Tibial nerve (tissue), 4 donors: ENCODE measurements at regions not wholly inside any gene's neighbourhood (a gene's known extent, or its start where the extent isn't known, plus 50 kb on each side); places are given as distances from the start of the nearest gene placed in this dataset.

Experiments used
- EP300 ChIP-seq, 2 donors: sonication (generic); formaldehyde crosslinking; IDR thresholded peaks; one replicate each; pipeline ENCODE4 v1.6.1; 2017; ENCODE audit warnings: antibody characterized with exemption in 2 of 2, mild to moderate bottlenecking in 1 of 2
- POLR2A ChIP-seq, 2 donors: fragments of 450-650 bp; IDR thresholded peaks; one replicate each; pipeline ENCODE4 v1.6.1; 2017; ENCODE audit warnings: antibody characterized with exemption in 2 of 2, mild to moderate bottlenecking in 2 of 2, moderate library complexity in 2 of 2
- TF ChIP-seq, protein P1 (sequence below), 5 experiments: fragments of 200-600 bp in 3 of 5; fragments of 450-650 bp in 2 of 5; sonication (generic) in 3 of 5; IDR thresholded peaks; one replicate each; pipeline ENCODE4 v1.5.1; 2016 to 2019; ENCODE audit warnings: antibody characterized with exemption in 5 of 5, mild to moderate bottlenecking in 3 of 5, moderate library complexity in 2 of 5

DNA sequence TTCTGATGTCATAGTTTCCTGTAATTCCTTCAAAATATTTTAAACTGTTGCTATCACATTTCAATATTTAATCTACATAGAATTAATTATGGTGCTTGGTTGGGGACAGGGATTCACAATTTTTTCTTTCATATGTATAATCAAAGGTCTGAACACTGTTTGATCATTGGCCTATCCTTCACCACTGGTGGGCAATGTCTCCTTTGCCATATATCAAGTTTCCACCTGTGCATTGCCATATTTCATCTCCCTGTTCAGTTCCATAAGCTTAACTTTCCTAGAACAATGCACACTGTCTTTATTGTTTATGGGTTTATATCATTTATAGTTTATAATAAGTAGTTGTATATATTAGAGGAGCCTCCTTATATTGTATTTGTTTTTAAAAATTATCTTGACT is 374.9 kb upstream of the PTBP2 start:
- TF ChIP-seq POLR2A (IDR thresholded peaks at IDR 0.05) (no peak), EP300 (IDR thresholded peaks at IDR 0.05) (no peak)
- TF ChIP-seq, protein P1, sequence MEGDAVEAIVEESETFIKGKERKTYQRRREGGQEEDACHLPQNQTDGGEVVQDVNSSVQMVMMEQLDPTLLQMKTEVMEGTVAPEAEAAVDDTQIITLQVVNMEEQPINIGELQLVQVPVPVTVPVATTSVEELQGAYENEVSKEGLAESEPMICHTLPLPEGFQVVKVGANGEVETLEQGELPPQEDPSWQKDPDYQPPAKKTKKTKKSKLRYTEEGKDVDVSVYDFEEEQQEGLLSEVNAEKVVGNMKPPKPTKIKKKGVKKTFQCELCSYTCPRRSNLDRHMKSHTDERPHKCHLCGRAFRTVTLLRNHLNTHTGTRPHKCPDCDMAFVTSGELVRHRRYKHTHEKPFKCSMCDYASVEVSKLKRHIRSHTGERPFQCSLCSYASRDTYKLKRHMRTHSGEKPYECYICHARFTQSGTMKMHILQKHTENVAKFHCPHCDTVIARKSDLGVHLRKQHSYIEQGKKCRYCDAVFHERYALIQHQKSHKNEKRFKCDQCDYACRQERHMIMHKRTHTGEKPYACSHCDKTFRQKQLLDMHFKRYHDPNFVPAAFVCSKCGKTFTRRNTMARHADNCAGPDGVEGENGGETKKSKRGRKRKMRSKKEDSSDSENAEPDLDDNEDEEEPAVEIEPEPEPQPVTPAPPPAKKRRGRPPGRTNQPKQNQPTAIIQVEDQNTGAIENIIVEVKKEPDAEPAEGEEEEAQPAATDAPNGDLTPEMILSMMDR (IDR thresholded peaks at IDR 0.05): no peak
